Mesenchymal stem cell (in vitro differentiated cells and primary cell): ENCODE measurements at regions not wholly inside any gene's neighbourhood (a gene's known extent, or its start where the extent isn't known, plus 50 kb on each side); places are given as distances from the start of the nearest gene placed in this dataset.

Experiments
- DNase-seq: peaks from one replicate; pipeline ENCODE4 v3.0.0-alpha.2; 2013
- H2AFZ ChIP-seq: one replicate; pipeline ENCODE4 v1.6.1; 2013; ENCODE audit warnings: low read depth, mild to moderate bottlenecking, control low read depth, inconsistent platforms, low read length, moderate library complexity
- H2AK5ac ChIP-seq: 2 replicates; pipeline ENCODE4 v1.6.1; 2013; ENCODE audit warnings: low read length, moderate library complexity, mild to moderate bottlenecking, inconsistent platforms; ENCODE audit not compliant: severe bottlenecking
- H2BK120ac ChIP-seq: one replicate; pipeline ENCODE4 v1.6.1; 2013; ENCODE audit warnings: low read depth, mild to moderate bottlenecking, inconsistent platforms, low read length, moderate library complexity
- H2BK12ac ChIP-seq, 2 experiments: one replicate each; pipeline ENCODE4 v1.6.1; 2013; ENCODE audit warnings: inconsistent platforms in 2 of 2, low read length in 2 of 2, mild to moderate bottlenecking in 2 of 2, moderate library complexity in 2 of 2, control low read depth in 1 of 2
- H2BK15ac ChIP-seq: one replicate; pipeline ENCODE4 v1.6.1; 2013; ENCODE audit warnings: mild to moderate bottlenecking, low read depth, inconsistent platforms; ENCODE audit not compliant: poor library complexity, severe bottlenecking
- H2BK5ac ChIP-seq: 2 replicates; pipeline ENCODE4 v1.6.1; 2013; ENCODE audit warnings: low read depth, mild to moderate bottlenecking, low read length, control low read depth, inconsistent platforms; ENCODE audit not compliant: poor library complexity, severe bottlenecking
- H3K14ac ChIP-seq, 2 experiments: one replicate each; pipeline ENCODE4 v1.6.1; 2013; ENCODE audit warnings: inconsistent platforms in 2 of 2, low read length in 2 of 2, control low read depth in 1 of 2, mild to moderate bottlenecking in 1 of 2, moderate library complexity in 1 of 2
- H3K18ac ChIP-seq, 2 experiments: one replicate each; pipeline ENCODE4 v1.6.1; 2013; ENCODE audit warnings: inconsistent platforms in 2 of 2, low read length in 2 of 2, control low read depth in 1 of 2, low read depth in 1 of 2, mild to moderate bottlenecking in 1 of 2
- H3K23ac ChIP-seq, 2 experiments: one replicate each; pipeline ENCODE4 v1.6.1; 2013; ENCODE audit warnings: inconsistent platforms in 2 of 2, low read length in 2 of 2, mild to moderate bottlenecking in 2 of 2, moderate library complexity in 2 of 2, control low read depth in 1 of 2
- H3K27ac ChIP-seq: 2 replicates; pipeline ENCODE4 v1.5.1; 2013; ENCODE audit warnings: mild to moderate bottlenecking, moderate library complexity, low read length, control low read depth, inconsistent platforms; ENCODE audit not compliant: poor library complexity, severe bottlenecking
- H3K27me3 ChIP-seq, 2 experiments: 2 replicates each; pipeline versions ENCODE4 v1.6.1 to v1.7.0; 2013; ENCODE audit warnings: low read length in 2 of 2, mild to moderate bottlenecking in 2 of 2, moderate library complexity in 2 of 2, control low read depth in 1 of 2, inconsistent platforms in 1 of 2; ENCODE audit not compliant: control insufficient read depth in 1 of 2, insufficient read depth in 1 of 2
- H3K36me3 ChIP-seq, 2 experiments: 2 replicates each; pipeline versions ENCODE4 v1.6.1 to v1.7.0; 2013; ENCODE audit warnings: low read length in 2 of 2, control low read depth in 1 of 2, inconsistent platforms in 1 of 2, low read depth in 1 of 2, mild to moderate bottlenecking in 1 of 2; ENCODE audit not compliant: insufficient read depth in 2 of 2, control insufficient read depth in 1 of 2
- H3K4ac ChIP-seq, 2 experiments: one replicate each; pipeline ENCODE4 v1.6.1; 2013; ENCODE audit warnings: inconsistent platforms in 2 of 2, low read length in 2 of 2, mild to moderate bottlenecking in 2 of 2, moderate library complexity in 2 of 2, control low read depth in 1 of 2, low read depth in 1 of 2
- H3K4me1 ChIP-seq: 2 replicates; pipeline ENCODE4 v1.6.1; 2013; ENCODE audit warnings: low read depth, low read length, control low read depth; ENCODE audit not compliant: control insufficient read depth, insufficient read depth
- H3K4me2 ChIP-seq: 2 replicates; pipeline ENCODE4 v1.6.1; 2013; ENCODE audit warnings: low read length, mild to moderate bottlenecking, inconsistent platforms; ENCODE audit not compliant: poor library complexity, severe bottlenecking
- H3K4me3 ChIP-seq, 2 experiments: 2 replicates each; pipeline versions ENCODE4 v1.5.1 to v1.7.0; 2013; ENCODE audit warnings: low read length in 2 of 2, mild to moderate bottlenecking in 2 of 2, control low read depth in 1 of 2, low read depth in 1 of 2; ENCODE audit not compliant: insufficient read depth in 1 of 2
- H3K79me1 ChIP-seq: replicated peaks from 2 replicates; pipeline ENCODE4 v1.6.1; 2013; ENCODE audit warnings: mild to moderate bottlenecking, control low read depth, low read length, inconsistent platforms; ENCODE audit not compliant: poor library complexity, severe bottlenecking
- H3K9ac ChIP-seq: 2 replicates; pipeline ENCODE4 v1.7.0; 2013; ENCODE audit warnings: mild to moderate bottlenecking, low read length, moderate library complexity
- H3K9me3 ChIP-seq: 2 replicates; pipeline ENCODE4 v1.7.0; 2013; ENCODE audit warnings: mild to moderate bottlenecking, low read length; ENCODE audit not compliant: control insufficient read depth
- H4K8ac ChIP-seq: one replicate; pipeline ENCODE4 v1.6.1; 2013; ENCODE audit warnings: inconsistent platforms, mild to moderate bottlenecking, low read length, moderate library complexity
- H4K91ac ChIP-seq: one replicate; pipeline ENCODE4 v1.6.1; 2013; ENCODE audit warnings: mild to moderate bottlenecking, low read length, inconsistent platforms
- WGBS: methylation state at CpG from one replicate; pipeline ENCODE4 v1.1.7; 2013; ENCODE audit warnings: mixed read lengths; 5-methylcytosine and 5-hydroxymethylcytosine counted together

- H3K27me3 ChIP-seq: peaks cover 0 to 25% of the 10 kb centered on the region in 2 experiments
- H3K9ac ChIP-seq: no peak overlapping the region
- no peak overlapping the region for H3K4me2 ChIP-seq
- H3K9me3 ChIP-seq: no peaks in the 10 kb centered on the region
- no peaks in the 10 kb centered on the region for H3K79me1 ChIP-seq
- no peak overlapping the region for H4K8ac ChIP-seq
- H2BK5ac ChIP-seq: no peak overlapping the region
- no peaks in the 10 kb centered on the region for H3K36me3 ChIP-seq
- no peak for DNase-seq
- H2BK12ac ChIP-seq: no peak overlapping the region
- no peak overlapping the region for H3K4ac ChIP-seq
- no peak overlapping the region for H3K23ac ChIP-seq
- no peak overlapping the region for H3K4me3 ChIP-seq
- H2BK15ac ChIP-seq: no peak overlapping the region
- no peak overlapping the region for H4K91ac ChIP-seq
- no peak overlapping the region for H3K27ac ChIP-seq
- no peak overlapping the region for H2AK5ac ChIP-seq
- no peak overlapping the region for H2BK120ac ChIP-seq
- H2AFZ ChIP-seq: no peak overlapping the region
- H3K14ac ChIP-seq: no peak overlapping the region
- 84% methylated on average over 12 of the region's 12 CpGs for WGBS
- H3K18ac ChIP-seq: no peak overlapping the region
- no peaks in the 10 kb centered on the region for H3K4me1 ChIP-seq
Measured at GRCh38 chr1:30413606-30414005, 309.8 kb downstream of the MATN1 start.

GRCh38 chr1:30413111-30413440 is 310.3 kb downstream of the MATN1 start:
- Histone ChIP-seq H3K14ac (no peak overlapping the region), H2AFZ (no peak overlapping the region), H3K4ac (no peak overlapping the region), H3K9me3 (no peaks in the 10 kb centered on the region), H2AK5ac (no peak overlapping the region), H3K18ac (no peak overlapping the region), H3K4me3 (no peak overlapping the region), H3K27ac (no peak overlapping the region), H3K23ac (no peak overlapping the region), H4K8ac (no peak overlapping the region), H3K27me3 (peaks cover 0 to 23% of the 10 kb centered on the region in 2 experiments), H3K4me2 (no peak overlapping the region), H3K9ac (no peak overlapping the region), H2BK12ac (no peak overlapping the region), H4K91ac (no peak overlapping the region), H3K4me1 (no peaks in the 10 kb centered on the region), H2BK15ac (no peak overlapping the region), H3K79me1 (no peaks in the 10 kb centered on the region), H2BK120ac (no peak overlapping the region), H3K36me3 (no peaks in the 10 kb centered on the region), H2BK5ac (no peak overlapping the region)
- 28% methylated on average over 5 of the region's 8 CpGs for WGBS
- no peak for DNase-seq

- Histone ChIP-seq H3K4me3 (no peak overlapping the region), H3K27ac (no peak overlapping the region), H3K4me2 (no peak overlapping the region), H2BK15ac (no peak overlapping the region), H2AK5ac (no peak overlapping the region), H3K79me1 (no peaks in the 10 kb centered on the region), H4K8ac (no peak overlapping the region), H3K14ac (no peak overlapping the region), H3K4ac (no peak overlapping the region), H3K18ac (no peak overlapping the region), H3K36me3 (no peaks in the 10 kb centered on the region), H3K23ac (no peak overlapping the region), H2BK5ac (no peak overlapping the region), H2BK12ac (no peak overlapping the region), H2AFZ (no peak overlapping the region), H3K9ac (no peak overlapping the region), H2BK120ac (no peak overlapping the region), H3K9me3 (no peaks in the 10 kb centered on the region), H4K91ac (no peak overlapping the region), H3K27me3 (peaks cover 0 to 17% of the 10 kb centered on the region in 2 experiments), H3K4me1 (no peaks in the 10 kb centered on the region)
- 65% methylated on average over 11 of the region's 13 CpGs for WGBS
- no peak for DNase-seq
Measured at GRCh38 chr1:30412241-30413110, 310.9 kb downstream of the MATN1 start.

- Histone ChIP-seq H3K4ac (no peak overlapping the region), H2BK120ac (no peak overlapping the region), H3K27ac (no peak overlapping the region), H3K79me1 (no peaks in the 10 kb centered on the region), H3K14ac (no peak overlapping the region), H3K9me3 (no peaks in the 10 kb centered on the region), H3K18ac (no peak overlapping the region), H3K36me3 (no peaks in the 10 kb centered on the region), H4K8ac (no peak overlapping the region), H3K4me1 (no peaks in the 10 kb centered on the region), H3K9ac (no peak overlapping the region), H3K27me3 (peaks cover 0 to 14% of the 10 kb centered on the region in 2 experiments), H2BK15ac (no peak overlapping the region), H2BK12ac (no peak overlapping the region), H3K4me2 (no peak overlapping the region), H4K91ac (no peak overlapping the region), H2AK5ac (no peak overlapping the region), H2AFZ (no peak overlapping the region), H2BK5ac (no peak overlapping the region), H3K23ac (no peak overlapping the region), H3K4me3 (no peak overlapping the region)
- 80% methylated on average over 8 of the region's 9 CpGs for WGBS
- DNase-seq: no peak
Measured at GRCh38 chr1:30411206-30411605, 312.2 kb downstream of the MATN1 start.
